NCI-H2196 (cell line): ENCODE measurements at regions not wholly inside any gene's neighbourhood (a gene's known extent, or its start where the extent isn't known, plus 50 kb on each side); places are given as distances from the start of the nearest gene placed in this dataset.

Experiments used
- DNase-seq: peaks from one replicate; lab custom pipeline; 2025; ENCODE audit not compliant: unreplicated experiment; lab: John Stamatoyannopoulos, UW

DNA sequence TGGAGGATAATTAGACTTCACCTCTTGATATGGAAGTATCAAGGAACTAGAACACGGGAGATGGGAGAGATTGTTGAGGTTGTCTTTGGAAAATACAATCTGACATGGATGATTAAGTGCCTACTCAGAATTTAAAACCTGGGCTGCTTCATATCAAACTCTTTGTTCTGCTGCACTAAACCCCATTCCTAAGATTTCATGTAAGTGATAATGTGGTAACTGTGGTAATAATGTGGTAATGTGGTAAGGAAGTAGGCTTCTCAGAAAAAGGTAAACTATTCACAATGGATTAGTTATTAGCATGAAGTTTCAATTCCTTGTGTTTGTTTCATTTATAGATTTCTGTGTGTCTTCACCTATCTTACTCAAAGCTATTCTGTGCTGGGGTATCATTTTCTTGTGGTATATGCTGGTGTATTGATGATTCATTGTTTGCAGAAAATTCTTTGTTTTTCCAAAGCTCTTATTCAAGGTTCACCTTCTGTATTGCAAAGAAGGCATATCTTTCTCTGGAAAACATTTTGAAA, 129.9 kb upstream of the TAC1 start:
- DNase-seq = no peak

DNA sequence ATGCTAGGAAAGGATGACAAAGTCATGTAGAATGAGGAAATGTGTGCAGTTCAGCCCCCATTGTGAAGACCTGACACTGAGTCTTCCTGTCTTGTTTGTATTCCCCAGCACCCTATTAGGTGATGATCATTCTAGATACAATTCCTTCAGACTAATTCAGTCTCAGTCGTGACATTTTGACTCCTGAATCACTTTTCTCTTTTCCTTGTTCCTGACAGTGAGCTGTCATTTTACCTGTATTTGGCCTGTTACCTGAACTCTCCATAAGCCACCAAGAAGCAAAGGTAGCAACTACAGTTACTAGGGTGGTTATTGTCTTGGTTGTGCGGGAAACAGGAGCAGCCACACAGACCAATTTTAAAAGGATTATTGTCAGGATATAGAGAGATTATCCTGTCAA, 111.4 kb upstream of the TAC1 start:
- no peak for DNase-seq

DNA sequence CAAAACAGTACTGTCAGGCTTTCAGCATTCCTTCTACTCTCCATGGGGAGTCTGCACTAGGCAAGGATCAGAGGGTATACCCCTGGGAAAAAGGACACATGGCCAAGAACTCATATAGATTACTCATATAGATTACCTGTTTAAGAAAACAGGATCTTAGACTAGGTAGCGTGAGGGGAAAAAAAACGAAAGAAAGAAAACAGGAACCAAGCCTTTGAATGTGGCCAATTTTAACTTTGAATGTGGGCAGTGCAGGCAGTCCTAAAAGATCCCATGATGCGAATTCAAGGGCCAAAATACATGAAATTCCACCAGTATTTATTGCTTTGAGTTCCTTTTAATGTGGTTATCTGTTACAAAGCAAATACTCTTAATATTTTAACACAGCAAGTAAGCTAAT, 108.6 kb upstream of the TAC1 start:
- DNase-seq = no peak

DNA sequence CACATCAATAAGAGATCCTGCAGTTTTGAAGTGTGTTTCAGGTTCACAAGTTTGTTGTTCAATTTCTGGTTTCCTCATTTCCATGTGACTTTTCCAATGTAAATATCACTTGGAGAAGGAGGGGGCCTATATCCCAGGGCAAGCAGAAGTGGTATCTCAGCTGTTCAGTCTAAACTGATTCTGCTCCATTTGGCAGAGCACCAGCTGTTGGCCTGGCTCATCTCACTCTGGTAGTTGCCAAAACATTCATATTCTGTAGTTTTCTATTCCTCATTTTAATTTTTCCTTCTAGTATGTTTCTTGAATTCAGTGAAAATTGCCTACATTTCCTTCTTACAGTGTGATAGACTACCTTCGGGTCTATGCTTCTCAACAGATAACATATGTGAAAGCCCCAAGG, 101.8 kb upstream of the TAC1 start:
- DNase-seq = no peak

DNA sequence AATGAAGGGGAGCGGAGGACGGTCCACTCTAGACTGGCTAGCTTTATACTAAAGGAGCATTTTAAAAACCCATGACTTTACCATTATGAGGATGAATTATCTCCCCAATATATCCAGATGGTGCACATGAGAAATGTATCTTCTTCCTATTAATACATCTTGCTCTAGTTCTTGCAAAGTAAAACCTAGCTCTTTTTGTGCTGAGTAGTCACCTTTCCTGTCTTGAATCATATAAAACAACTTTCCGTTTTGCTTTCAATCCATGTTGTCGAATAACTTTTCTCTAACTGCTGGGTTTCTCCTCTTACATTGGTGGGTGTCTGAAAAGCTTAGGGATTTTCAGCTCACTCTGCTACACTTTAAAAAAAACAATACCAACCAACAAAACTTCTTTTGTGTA, 96.3 kb upstream of the TAC1 start:
- DNase-seq = no peak

DNA sequence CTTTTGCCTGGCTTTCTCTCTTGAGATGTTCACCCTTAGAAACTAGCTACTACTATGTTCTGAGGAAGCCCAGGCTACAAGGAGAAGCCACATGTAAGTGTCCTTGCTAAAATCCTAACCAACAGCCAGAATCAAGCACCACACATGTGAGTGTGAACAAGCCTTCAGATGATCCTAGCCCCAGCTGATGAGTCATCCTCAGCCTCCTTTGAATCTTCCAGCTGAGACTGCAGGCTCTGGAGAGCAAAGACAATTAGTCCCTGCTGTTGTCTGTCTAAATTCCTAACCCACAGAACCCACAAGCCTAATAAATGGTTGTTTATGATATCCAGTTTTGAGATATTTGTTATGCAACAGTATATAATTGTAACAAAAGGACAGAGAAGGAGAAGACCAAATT, 92.8 kb upstream of the TAC1 start:
- DNase-seq = no peak

DNA sequence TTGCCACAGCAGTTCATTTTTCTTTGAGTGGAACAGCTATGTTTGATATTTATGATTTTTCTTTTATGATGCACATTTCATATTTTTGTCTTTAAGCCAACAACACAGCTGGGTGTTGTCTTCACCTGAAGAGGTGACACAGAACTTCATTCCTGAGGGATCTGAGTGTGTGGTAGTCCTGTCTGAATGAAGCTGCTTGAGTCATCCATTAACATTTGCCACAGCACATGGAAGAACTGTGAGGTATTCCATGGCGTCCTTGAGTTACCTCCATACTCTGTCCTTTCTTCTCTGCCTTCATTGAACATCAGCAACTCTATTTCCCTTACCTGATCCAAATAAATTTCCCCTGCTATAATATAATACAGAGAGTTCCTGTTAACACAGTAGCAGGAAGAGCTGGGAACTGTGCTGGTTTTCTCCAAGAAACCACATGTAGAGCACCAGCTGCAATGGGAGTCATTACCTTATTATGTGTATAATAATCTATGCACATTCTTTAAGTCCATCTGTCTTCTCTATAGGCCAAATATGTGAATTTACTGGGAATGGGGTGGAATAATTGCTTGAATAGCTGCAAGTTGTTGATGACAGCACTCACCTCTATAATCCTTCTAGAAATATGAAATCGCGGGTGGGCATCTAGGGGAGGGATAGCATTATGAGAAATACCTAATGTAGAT, 72.4 kb upstream of the TAC1 start:
- DNase-seq = no peak

DNA sequence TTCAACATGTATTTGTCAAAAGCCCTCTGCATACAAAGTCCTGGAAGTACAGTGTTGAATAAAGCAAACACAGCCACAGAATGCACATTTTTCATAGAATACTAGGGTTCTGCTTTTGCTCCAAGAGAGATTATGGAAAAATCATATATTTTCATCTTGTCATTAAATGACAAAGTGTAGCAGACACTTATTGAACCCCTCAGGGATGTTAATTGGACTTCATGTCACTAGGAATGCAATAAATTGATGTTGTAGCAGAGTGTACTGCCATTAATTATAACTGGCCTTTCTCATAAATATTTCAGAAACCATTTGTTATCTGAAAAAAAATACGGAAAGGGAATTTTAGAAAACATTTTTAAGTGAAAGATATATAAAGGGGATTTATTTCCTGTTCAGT, 64.5 kb upstream of the TAC1 start:
- no peak for DNase-seq

DNA sequence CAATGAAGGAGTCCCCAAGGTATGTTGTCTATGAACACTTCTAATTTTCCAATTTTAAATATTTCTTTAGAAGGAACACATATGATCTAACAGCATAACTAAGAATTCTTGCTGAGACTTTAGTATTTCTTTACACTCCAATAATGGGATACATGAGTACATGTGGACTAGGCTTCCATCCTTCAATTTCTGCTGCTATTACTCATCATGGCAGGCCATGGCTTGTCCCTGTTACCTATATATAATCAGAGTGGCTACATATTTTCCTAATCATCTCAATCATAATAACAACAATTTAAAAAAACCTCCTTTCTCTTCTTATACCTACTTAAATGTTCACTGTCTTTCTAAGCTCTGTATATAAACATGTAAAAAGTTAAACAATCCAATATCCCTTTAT, 60.3 kb upstream of the TAC1 start:
- DNase-seq = no peak

DNA sequence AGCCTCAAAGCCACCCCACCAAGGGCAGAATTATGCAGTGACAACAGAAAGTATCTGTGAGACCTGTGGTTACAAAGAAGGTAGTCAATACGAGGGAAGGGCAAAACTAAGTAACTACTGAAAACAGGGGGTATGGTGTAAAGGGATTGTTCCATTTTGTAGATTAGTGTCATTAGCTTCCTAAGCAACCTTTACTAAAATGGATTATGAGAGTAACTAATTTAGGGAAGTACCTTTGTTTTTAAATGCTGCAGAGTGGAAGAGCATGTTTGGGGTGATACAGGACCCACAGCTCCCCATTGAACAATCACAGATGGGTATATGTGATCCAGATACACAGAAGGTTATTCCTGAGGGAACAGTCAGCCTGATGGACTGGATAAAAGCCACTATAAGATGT, 51.3 kb upstream of the TAC1 start:
- DNase-seq = no peak
